Panc1 (cell line): ENCODE measurements at regions not wholly inside any gene's neighbourhood (a gene's known extent, or its start where the extent isn't known, plus 50 kb on each side); places are given as distances from the start of the nearest gene placed in this dataset.

Experiments
- POLR2AphosphoS5 ChIP-seq: IDR thresholded peaks from 2 replicates; pipeline ENCODE4 v1.6.1; 2012; ENCODE audit warnings: mild to moderate bottlenecking, low read depth, low read length, moderate library complexity
- TF ChIP-seq, protein P1 (sequence below): fragments of 450-650 bp; IDR thresholded peaks from 2 replicates; pipeline ENCODE4 v1.5.1; 2017; ENCODE audit warnings: mild to moderate bottlenecking
- TF ChIP-seq, protein P2 (sequence below), 2 experiments: IDR thresholded peaks; 2 replicates each; pipeline ENCODE4 v1.6.1; 2011 to 2012; ENCODE audit warnings: low read depth in 2 of 2, control low read depth in 1 of 2, low read length in 1 of 2, mild to moderate bottlenecking in 1 of 2, moderate library complexity in 1 of 2; ENCODE audit not compliant: insufficient read depth in 1 of 2

DNA sequence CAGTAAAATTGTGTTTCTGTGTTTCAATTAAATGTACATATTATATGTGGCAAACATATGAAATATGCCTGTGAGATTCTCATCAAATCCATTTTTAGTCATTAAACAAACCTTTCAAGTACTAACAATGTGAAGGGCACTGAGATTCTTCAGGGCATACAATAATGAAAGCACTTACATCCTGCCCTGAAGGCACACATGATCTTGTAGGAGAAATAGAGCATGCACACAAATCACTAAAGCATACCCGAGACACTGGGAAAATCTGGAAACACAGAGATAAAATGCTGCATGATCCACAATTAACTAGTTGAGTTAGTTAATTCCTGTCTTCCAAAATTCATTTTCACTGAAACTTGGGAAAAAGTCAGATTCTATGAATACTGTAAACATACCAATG, 810.5 kb upstream of the NECTIN3 start:
- TF ChIP-seq, protein P1, sequence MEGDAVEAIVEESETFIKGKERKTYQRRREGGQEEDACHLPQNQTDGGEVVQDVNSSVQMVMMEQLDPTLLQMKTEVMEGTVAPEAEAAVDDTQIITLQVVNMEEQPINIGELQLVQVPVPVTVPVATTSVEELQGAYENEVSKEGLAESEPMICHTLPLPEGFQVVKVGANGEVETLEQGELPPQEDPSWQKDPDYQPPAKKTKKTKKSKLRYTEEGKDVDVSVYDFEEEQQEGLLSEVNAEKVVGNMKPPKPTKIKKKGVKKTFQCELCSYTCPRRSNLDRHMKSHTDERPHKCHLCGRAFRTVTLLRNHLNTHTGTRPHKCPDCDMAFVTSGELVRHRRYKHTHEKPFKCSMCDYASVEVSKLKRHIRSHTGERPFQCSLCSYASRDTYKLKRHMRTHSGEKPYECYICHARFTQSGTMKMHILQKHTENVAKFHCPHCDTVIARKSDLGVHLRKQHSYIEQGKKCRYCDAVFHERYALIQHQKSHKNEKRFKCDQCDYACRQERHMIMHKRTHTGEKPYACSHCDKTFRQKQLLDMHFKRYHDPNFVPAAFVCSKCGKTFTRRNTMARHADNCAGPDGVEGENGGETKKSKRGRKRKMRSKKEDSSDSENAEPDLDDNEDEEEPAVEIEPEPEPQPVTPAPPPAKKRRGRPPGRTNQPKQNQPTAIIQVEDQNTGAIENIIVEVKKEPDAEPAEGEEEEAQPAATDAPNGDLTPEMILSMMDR: no peak
- TF ChIP-seq, protein P2, sequence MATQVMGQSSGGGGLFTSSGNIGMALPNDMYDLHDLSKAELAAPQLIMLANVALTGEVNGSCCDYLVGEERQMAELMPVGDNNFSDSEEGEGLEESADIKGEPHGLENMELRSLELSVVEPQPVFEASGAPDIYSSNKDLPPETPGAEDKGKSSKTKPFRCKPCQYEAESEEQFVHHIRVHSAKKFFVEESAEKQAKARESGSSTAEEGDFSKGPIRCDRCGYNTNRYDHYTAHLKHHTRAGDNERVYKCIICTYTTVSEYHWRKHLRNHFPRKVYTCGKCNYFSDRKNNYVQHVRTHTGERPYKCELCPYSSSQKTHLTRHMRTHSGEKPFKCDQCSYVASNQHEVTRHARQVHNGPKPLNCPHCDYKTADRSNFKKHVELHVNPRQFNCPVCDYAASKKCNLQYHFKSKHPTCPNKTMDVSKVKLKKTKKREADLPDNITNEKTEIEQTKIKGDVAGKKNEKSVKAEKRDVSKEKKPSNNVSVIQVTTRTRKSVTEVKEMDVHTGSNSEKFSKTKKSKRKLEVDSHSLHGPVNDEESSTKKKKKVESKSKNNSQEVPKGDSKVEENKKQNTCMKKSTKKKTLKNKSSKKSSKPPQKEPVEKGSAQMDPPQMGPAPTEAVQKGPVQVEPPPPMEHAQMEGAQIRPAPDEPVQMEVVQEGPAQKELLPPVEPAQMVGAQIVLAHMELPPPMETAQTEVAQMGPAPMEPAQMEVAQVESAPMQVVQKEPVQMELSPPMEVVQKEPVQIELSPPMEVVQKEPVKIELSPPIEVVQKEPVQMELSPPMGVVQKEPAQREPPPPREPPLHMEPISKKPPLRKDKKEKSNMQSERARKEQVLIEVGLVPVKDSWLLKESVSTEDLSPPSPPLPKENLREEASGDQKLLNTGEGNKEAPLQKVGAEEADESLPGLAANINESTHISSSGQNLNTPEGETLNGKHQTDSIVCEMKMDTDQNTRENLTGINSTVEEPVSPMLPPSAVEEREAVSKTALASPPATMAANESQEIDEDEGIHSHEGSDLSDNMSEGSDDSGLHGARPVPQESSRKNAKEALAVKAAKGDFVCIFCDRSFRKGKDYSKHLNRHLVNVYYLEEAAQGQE (IDR thresholded peaks at IDR 0.05; ENCODE audit: insufficient read depth in 1 of 2, low read depth in 2 of 2, low read length in 1 of 2): no peak
- TF ChIP-seq POLR2AphosphoS5: no peak
